GM12878 (cell line): ENCODE measurements at regions not wholly inside any gene's neighbourhood (a gene's known extent, or its start where the extent isn't known, plus 50 kb on each side); places are given as distances from the start of the nearest gene placed in this dataset.

ENCODE experiments used
- ATAC-seq: fragments of 200-7000 bp; cut with Tn5 transposase; 3 replicates; pipeline ENCODE4 v1.9.1; 2020; ENCODE audit warnings: mild to moderate bottlenecking, moderate library complexity
- BruUV-seq: library from RNA; stranded (reverse); fragments of 400-500 nt; replicated peaks from 2 replicates; lab custom pipeline; 2021; lab: Mats Ljungman, UMichigan
- CTCF ChIA-PET: fragments of 300-600 bp; sonication (Branson Sonifier 250); formaldehyde crosslinking; extraction: SDS; loops from one replicate; lab custom pipeline; 2021; ENCODE audit warnings: inconsistent platforms; lab: Yijun Ruan, JAX
- POLR2A ChIA-PET: fragments of 350-600 bp; formaldehyde crosslinking; extraction: SDS; loops from one replicate; lab custom pipeline; 2021; ENCODE audit warnings: inconsistent platforms; lab: Charles Lee
- RAD21 ChIA-PET: fragments of 300-600 bp; sonication (Branson Sonifier 250); formaldehyde crosslinking; loops from one replicate; lab custom pipeline; 2023; ENCODE audit warnings: antibody characterized with exemption; ENCODE audit not compliant: unreplicated experiment; lab: Charles Lee
- SMC1A ChIA-PET: fragments of 300-600 bp; sonication (Branson Sonifier 250); formaldehyde crosslinking; loops from one replicate; lab custom pipeline; 2023; ENCODE audit not compliant: unreplicated experiment, uncharacterized antibody; lab: Charles Lee
- DNase-seq: peaks from one replicate; pipeline ENCODE4 v3.0.0-alpha.2; 2011; ENCODE audit warnings: low read depth, low spot score
- FAIRE-seq: peaks from 3 replicates; lab custom pipeline; 2011; peaks lifted over from hg19 to GRCh38; lab: Jason Lieb, UNC
- H2AFZ ChIP-seq: 2 replicates; pipeline ENCODE4 v1.6.0; 2011; ENCODE audit warnings: low read depth, low read length, control low read depth; ENCODE audit not compliant: control insufficient read depth
- H3K27ac ChIP-seq: 2 replicates; pipeline ENCODE4 v1.5.1; 2011; ENCODE audit warnings: control low read depth; ENCODE audit not compliant: control insufficient read depth, insufficient read depth
- H3K27me3 ChIP-seq, 2 experiments: replicated peaks in 1 of 2; 2 replicates each; pipeline versions ENCODE4 v1.6.0 to v1.6.1; 2011; ENCODE audit warnings: low read length in 1 of 2; ENCODE audit not compliant: control insufficient read depth in 2 of 2, insufficient read depth in 2 of 2
- H3K36me3 ChIP-seq, 2 experiments: 2 replicates each; pipeline ENCODE4 v1.5.1; 2011; ENCODE audit warnings: low read length in 1 of 2; ENCODE audit not compliant: control insufficient read depth in 2 of 2, insufficient read depth in 2 of 2
- H3K4me1 ChIP-seq: 2 replicates; pipeline ENCODE4 v1.6.1; 2011; ENCODE audit warnings: mild to moderate bottlenecking, low read length, moderate library complexity, mixed read lengths; ENCODE audit not compliant: control insufficient read depth, insufficient read depth
- H3K4me2 ChIP-seq: 2 replicates; pipeline ENCODE4 v1.6.0; 2011; ENCODE audit warnings: control low read depth; ENCODE audit not compliant: control insufficient read depth, insufficient read depth
- H3K4me3 ChIP-seq: fragments of 200-600 bp; sonication (generic); 2 replicates; pipeline ENCODE4 v1.5.1; 2016
- H3K79me2 ChIP-seq: 2 replicates; pipeline ENCODE4 v1.6.0; 2011; ENCODE audit warnings: low read length; ENCODE audit not compliant: control insufficient read depth, insufficient read depth
- H3K9ac ChIP-seq: 2 replicates; pipeline ENCODE4 v1.8.0; 2011; ENCODE audit warnings: low read length, control low read depth, mixed read lengths; ENCODE audit not compliant: control insufficient read depth, insufficient read depth
- H3K9me3 ChIP-seq: replicated peaks from 3 replicates; pipeline ENCODE4 v1.5.1; 2011; ENCODE audit warnings: mild to moderate bottlenecking, low read length; ENCODE audit not compliant: control insufficient read depth, insufficient read depth
- H4K20me1 ChIP-seq: 2 replicates; pipeline ENCODE4 v1.6.0; 2011; ENCODE audit not compliant: control insufficient read depth, insufficient read depth
- BACH1 ChIP-seq: fragments of 450-650 bp; IDR thresholded peaks from 2 replicates; pipeline ENCODE4 v1.6.1; 2017; ENCODE audit warnings: mild to moderate bottlenecking, borderline replicate concordance
- CREM ChIP-seq: IDR thresholded peaks from 2 replicates; pipeline ENCODE4 v1.6.1; 2014; ENCODE audit warnings: antibody characterized with exemption, low read depth
- EZH2 ChIP-seq: IDR thresholded peaks from 2 replicates; pipeline ENCODE4 v1.6.1; 2012; ENCODE audit warnings: low read depth, mild to moderate bottlenecking, control low read depth, inconsistent platforms, low read length, borderline replicate concordance; ENCODE audit not compliant: control insufficient read depth
- HDAC6 ChIP-seq: fragments of 200-600 bp; sonication (generic); IDR thresholded peaks from one replicate; pipeline ENCODE4 v1.8.0; 2017; ENCODE audit warnings: antibody characterized with exemption; ENCODE audit not compliant: unreplicated experiment
- IKZF2 ChIP-seq, 2 experiments: fragments of 450-650 bp; IDR thresholded peaks; 2 replicates each; pipeline ENCODE4 v1.6.1; 2017; ENCODE audit warnings: mild to moderate bottlenecking in 2 of 2, moderate library complexity in 2 of 2
- POLR2AphosphoS2 ChIP-seq: IDR thresholded peaks from 2 replicates; pipeline ENCODE4 v1.6.1; 2011; ENCODE audit warnings: low read depth, mild to moderate bottlenecking, low read length, improper control_type of control experiment, moderate library complexity
- RAD51 ChIP-seq: fragments of 450-650 bp; IDR thresholded peaks from 2 replicates; pipeline ENCODE4 v1.6.1; 2016; ENCODE audit warnings: moderate library complexity, mild to moderate bottlenecking, inconsistent platforms
- RBBP5 ChIP-seq: fragments of 200-600 bp; sonication (generic); conservative IDR thresholded peaks from 2 replicates; pipeline ENCODE4 v1.6.1; 2016
- WGBS: methylation state at CpG from one replicate; pipeline ENCODE4 v1.1.6; 2016; ENCODE audit warnings: low lambda C conversion rate; ENCODE audit not compliant: insufficient replicate concordance, insufficient coverage; ENCODE audit errors: missing lambda C conversion rate; 5-methylcytosine and 5-hydroxymethylcytosine counted together
- in situ Hi-C: fragments of 300-500 bp; cut with MboI; formaldehyde crosslinking; loops from 9 replicates; pipeline ENCODE4 v1.14.3; 2018; ENCODE audit warnings: mixed read lengths
- intact Hi-C: fragments of 100-400 bp; cut with micrococcal nuclease; formaldehyde crosslinking; loops from one replicate; pipeline ENCODE4 v1.14.2; 2022; ENCODE audit not compliant: unreplicated experiment
- TF ChIP-seq, protein P1 (sequence below): fragments of 450-650 bp; IDR thresholded peaks from 2 replicates; pipeline ENCODE4 v1.6.1; 2016; ENCODE audit warnings: mild to moderate bottlenecking
- TF ChIP-seq, protein P2 (sequence below): fragments of 450-650 bp; formaldehyde crosslinking; IDR thresholded peaks from 2 replicates; pipeline ENCODE4 v1.5.0; 2022; ENCODE audit warnings: mild to moderate bottlenecking, missing genetic modification characterization
- TF ChIP-seq, protein P3 (sequence below): fragments of 150-350 bp; IDR thresholded peaks from 2 replicates; pipeline ENCODE4 v1.6.1; 2016; ENCODE audit warnings: low read depth, low read length

DNA sequence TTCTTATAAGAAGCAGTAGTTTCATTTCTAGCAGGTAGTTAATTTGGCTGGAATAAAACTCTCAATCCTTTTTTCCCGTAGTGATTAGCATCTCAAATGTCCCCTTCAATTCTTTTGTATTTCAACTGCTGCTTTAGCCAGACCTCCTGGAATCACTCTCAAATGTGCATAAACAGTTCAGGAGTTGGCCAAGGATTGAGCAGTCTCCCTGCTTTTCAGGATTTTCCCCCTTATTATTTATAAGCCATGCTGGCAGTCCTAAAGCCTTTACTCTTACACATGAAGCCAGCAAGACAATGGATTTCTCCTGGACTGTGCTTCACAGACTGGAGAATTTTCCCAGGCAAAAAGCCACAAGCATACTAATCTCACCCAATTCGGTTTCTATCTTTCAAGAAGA is 950.1 kb downstream of the VRK1 start:
- CTCF ChIA-PET, result no interaction called here
- in situ Hi-C loops, result no loop called here
- FAIRE-seq (no peak), DNase-seq (no peak)
- H2AFZ ChIP-seq, result no peak overlapping the region
- 3% methylated on average over 2 of the region's 2 CpGs for WGBS
- H3K27me3 ChIP-seq, result no peaks in the 10 kb centered on the region
- no peak for TF ChIP-seq HDAC6
- no peak for TF ChIP-seq RAD51
- TF ChIP-seq RBBP5, result no peak
- TF ChIP-seq IKZF2 (IDR thresholded peaks at IDR 0.05), result no peak
- TF ChIP-seq CREM, result no peak
- TF ChIP-seq EZH2, result no peak
- TF ChIP-seq, protein P1, sequence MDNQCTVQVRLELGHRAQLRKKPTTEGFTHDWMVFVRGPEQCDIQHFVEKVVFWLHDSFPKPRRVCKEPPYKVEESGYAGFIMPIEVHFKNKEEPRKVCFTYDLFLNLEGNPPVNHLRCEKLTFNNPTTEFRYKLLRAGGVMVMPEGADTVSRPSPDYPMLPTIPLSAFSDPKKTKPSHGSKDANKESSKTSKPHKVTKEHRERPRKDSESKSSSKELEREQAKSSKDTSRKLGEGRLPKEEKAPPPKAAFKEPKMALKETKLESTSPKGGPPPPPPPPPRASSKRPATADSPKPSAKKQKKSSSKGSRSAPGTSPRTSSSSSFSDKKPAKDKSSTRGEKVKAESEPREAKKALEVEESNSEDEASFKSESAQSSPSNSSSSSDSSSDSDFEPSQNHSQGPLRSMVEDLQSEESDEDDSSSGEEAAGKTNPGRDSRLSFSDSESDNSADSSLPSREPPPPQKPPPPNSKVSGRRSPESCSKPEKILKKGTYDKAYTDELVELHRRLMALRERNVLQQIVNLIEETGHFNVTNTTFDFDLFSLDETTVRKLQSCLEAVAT, result no peak
- TF ChIP-seq BACH1, result no peak
- TF ChIP-seq, protein P2, sequence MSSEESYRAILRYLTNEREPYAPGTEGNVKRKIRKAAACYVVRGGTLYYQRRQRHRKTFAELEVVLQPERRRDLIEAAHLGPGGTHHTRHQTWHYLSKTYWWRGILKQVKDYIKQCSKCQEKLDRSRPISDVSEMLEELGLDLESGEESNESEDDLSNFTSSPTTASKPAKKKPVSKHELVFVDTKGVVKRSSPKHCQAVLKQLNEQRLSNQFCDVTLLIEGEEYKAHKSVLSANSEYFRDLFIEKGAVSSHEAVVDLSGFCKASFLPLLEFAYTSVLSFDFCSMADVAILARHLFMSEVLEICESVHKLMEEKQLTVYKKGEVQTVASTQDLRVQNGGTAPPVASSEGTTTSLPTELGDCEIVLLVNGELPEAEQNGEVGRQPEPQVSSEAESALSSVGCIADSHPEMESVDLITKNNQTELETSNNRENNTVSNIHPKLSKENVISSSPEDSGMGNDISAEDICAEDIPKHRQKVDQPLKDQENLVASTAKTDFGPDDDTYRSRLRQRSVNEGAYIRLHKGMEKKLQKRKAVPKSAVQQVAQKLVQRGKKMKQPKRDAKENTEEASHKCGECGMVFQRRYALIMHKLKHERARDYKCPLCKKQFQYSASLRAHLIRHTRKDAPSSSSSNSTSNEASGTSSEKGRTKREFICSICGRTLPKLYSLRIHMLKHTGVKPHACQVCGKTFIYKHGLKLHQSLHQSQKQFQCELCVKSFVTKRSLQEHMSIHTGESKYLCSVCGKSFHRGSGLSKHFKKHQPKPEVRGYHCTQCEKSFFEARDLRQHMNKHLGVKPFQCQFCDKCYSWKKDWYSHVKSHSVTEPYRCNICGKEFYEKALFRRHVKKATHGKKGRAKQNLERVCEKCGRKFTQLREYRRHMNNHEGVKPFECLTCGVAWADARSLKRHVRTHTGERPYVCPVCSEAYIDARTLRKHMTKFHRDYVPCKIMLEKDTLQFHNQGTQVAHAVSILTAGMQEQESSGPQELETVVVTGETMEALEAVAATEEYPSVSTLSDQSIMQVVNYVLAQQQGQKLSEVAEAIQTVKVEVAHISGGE, result no peak
- TF ChIP-seq, protein P3, sequence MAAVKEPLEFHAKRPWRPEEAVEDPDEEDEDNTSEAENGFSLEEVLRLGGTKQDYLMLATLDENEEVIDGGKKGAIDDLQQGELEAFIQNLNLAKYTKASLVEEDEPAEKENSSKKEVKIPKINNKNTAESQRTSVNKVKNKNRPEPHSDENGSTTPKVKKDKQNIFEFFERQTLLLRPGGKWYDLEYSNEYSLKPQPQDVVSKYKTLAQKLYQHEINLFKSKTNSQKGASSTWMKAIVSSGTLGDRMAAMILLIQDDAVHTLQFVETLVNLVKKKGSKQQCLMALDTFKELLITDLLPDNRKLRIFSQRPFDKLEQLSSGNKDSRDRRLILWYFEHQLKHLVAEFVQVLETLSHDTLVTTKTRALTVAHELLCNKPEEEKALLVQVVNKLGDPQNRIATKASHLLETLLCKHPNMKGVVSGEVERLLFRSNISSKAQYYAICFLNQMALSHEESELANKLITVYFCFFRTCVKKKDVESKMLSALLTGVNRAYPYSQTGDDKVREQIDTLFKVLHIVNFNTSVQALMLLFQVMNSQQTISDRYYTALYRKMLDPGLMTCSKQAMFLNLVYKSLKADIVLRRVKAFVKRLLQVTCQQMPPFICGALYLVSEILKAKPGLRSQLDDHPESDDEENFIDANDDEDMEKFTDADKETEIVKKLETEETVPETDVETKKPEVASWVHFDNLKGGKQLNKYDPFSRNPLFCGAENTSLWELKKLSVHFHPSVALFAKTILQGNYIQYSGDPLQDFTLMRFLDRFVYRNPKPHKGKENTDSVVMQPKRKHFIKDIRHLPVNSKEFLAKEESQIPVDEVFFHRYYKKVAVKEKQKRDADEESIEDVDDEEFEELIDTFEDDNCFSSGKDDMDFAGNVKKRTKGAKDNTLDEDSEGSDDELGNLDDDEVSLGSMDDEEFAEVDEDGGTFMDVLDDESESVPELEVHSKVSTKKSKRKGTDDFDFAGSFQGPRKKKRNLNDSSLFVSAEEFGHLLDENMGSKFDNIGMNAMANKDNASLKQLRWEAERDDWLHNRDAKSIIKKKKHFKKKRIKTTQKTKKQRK, result no peak
- no peak for TF ChIP-seq POLR2AphosphoS2
- TF ChIP-seq, all 136 proteins: peak for 0
- Histone ChIP-seq H3K9ac (no peak overlapping the region), H3K4me1 (no peaks in the 10 kb centered on the region), H3K36me3 (no peaks in the 10 kb centered on the region), H3K4me2 (no peak overlapping the region), H3K79me2 (no peaks in the 10 kb centered on the region), H4K20me1 (no peaks in the 10 kb centered on the region), H3K9me3 (no peaks in the 10 kb centered on the region), H3K27ac (no peak overlapping the region), H3K4me3 (no peak overlapping the region)
- intact Hi-C loops, result no loop called here
- ChIA-PET SMC1A (no interaction called here), RAD21 (no interaction called here), POLR2A (no interaction called here)
- ATAC-seq, result no peak
- BruUV-seq, result no TSS peak
